ENCODE measurements at regions not wholly inside any gene's neighbourhood (a gene's known extent, or its start where the extent isn't known, plus 50 kb on each side); places are given as distances from the start of the nearest gene placed in this dataset.

GRCh38 chr4:124092541-124092984, 620.0 kb downstream of the ANKRD50 start:
- H3K27ac ChIP-seq = no peak overlapping the region

DNA sequence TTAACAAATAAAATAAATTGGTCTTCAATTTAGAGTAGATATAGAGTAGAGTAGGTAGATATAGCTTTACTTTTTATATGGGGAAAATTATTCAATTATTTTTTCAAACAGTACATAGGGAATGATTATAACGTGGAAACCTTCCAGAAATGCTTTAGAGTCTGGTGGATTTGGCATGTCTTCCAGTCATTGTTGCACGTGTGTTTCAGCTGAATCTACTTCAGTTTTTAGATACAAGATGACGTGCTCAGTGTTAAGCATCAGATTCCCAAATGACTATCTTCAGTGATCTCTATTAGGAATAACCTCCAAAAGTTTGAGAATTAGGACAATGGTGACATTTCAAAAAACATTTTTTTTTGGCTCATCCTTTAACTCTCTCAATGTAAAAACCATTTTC, 616.9 kb downstream of the ANKRD50 start:
- H3K27ac ChIP-seq = no peak overlapping the region
- TF ChIP-seq, protein P1, sequence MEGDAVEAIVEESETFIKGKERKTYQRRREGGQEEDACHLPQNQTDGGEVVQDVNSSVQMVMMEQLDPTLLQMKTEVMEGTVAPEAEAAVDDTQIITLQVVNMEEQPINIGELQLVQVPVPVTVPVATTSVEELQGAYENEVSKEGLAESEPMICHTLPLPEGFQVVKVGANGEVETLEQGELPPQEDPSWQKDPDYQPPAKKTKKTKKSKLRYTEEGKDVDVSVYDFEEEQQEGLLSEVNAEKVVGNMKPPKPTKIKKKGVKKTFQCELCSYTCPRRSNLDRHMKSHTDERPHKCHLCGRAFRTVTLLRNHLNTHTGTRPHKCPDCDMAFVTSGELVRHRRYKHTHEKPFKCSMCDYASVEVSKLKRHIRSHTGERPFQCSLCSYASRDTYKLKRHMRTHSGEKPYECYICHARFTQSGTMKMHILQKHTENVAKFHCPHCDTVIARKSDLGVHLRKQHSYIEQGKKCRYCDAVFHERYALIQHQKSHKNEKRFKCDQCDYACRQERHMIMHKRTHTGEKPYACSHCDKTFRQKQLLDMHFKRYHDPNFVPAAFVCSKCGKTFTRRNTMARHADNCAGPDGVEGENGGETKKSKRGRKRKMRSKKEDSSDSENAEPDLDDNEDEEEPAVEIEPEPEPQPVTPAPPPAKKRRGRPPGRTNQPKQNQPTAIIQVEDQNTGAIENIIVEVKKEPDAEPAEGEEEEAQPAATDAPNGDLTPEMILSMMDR (conservative IDR thresholded peaks at IDR 0.05) = no peak

More at GRCh38 chr4:124092541-124092984, 620.0 kb downstream of the ANKRD50 start:
- TF ChIP-seq, protein P1 (conservative IDR thresholded peaks at IDR 0.05) = no peak

DNA sequence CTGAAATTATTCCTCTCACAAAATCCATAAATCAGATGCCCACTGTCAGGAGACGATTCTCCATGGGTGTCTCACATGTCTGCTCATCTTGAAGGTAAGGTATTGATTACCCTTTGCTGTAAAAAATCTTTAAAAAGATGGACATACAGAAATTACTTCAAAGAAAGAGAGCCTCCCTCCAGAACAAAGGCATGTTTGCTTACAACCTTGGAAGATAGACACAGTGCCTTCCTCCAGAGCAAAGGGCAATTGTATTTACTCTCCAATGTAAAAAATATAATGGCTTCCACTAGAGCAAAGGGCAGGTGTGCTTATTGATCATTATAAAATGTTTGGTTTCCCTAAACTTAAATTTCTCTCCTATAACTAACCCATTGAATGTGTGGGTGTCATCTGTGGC, 616.2 kb downstream of the ANKRD50 start:
- TF ChIP-seq, protein P1 (conservative IDR thresholded peaks at IDR 0.05) = no peak
- H3K27ac ChIP-seq = no peak overlapping the region

DNA sequence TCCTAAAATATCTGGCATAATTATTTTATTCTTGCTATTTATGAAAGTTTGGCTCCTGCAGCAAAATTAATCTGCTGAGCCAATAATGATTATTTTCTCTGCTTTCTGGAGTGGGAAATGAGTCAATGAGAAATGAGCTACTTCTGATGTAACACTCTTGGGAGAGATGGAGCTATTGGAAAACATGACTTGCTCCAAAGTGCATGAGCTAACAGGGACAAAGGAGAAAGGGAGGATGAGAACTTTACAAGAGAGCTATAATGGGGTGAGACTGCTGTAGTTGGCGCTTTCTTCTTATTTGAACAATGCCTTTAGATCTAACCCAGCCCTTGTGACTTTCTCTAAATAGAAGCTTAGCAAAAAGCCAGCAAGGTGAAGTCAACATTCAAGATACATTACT, 615.1 kb downstream of the ANKRD50 start:
- H3K27ac ChIP-seq = no peak overlapping the region
- TF ChIP-seq, protein P1 (conservative IDR thresholded peaks at IDR 0.05) = no peak

DNA sequence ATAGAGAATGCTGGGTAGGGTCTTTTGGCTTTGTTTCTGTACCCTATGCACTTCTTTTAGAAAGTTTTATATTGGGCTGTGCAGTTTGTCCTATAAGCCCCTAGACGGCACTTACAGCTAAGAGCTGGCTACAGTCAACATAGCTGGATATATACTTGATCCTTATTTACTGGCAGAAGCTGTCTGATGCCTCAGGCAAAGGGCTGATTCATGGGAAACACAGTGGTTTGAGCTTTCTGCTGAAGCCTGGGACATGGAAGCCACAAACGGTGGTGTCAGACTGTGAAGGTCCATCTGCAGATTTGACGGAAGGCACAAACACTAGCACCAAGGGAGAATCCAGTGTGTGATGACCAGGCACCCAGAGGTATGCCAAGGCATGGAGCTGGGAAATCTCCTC, 608.4 kb downstream of the ANKRD50 start:
- TF ChIP-seq, protein P1 (conservative IDR thresholded peaks at IDR 0.05) = no peak

GRCh38 chr4:124104628-124105027, 607.9 kb downstream of the ANKRD50 start:
- no peak overlapping the region for H3K27ac ChIP-seq
- TF ChIP-seq, protein P1 (conservative IDR thresholded peaks at IDR 0.05) = no peak

More for the DNA sequence above, 608.4 kb downstream of the ANKRD50 start:
- no peak overlapping the region for H3K27ac ChIP-seq

- no peak overlapping the region for H3K27ac ChIP-seq
- TF ChIP-seq, protein P1 (conservative IDR thresholded peaks at IDR 0.05) = no peak
Observed at GRCh38 chr4:124105212-124105611, 607.3 kb downstream of the ANKRD50 start.
